ENCODE measurements at regions not wholly inside any gene's neighbourhood (a gene's known extent, or its start where the extent isn't known, plus 50 kb on each side); places are given as distances from the start of the nearest gene placed in this dataset.

GRCh38 chr6:91130126-91130525 is 543.3 kb upstream of the MAP3K7 start:
- TF ChIP-seq RFX5 (IDR thresholded peaks at IDR 0.05) (no peak), SREBF2 (IDR thresholded peaks at IDR 0.05) (no peak), BHLHE40 (IDR thresholded peaks at IDR 0.05; ENCODE audit: low read depth, low read length) (no peak), RCOR1 (IDR thresholded peaks at IDR 0.05; ENCODE audit: low read depth, low read length) (no peak), POLR2A (IDR thresholded peaks at IDR 0.05; ENCODE audit: low read length) (no peak), ELK1 (IDR thresholded peaks at IDR 0.05; ENCODE audit: low read depth, low read length) (no peak), REST (IDR thresholded peaks at IDR 0.05) (no peak), CTCF (IDR thresholded peaks at IDR 0.05) (no peak), CHD2 (IDR thresholded peaks at IDR 0.05; ENCODE audit: low read length, partially characterized antibody) (no peak), NFE2L2 (conservative IDR thresholded peaks at IDR 0.05; ENCODE audit: low read length) (no peak), EP300 (IDR thresholded peaks at IDR 0.05) (no peak), USF2 (IDR thresholded peaks at IDR 0.05) (no peak)
